ENCODE measurements at regions not wholly inside any gene's neighbourhood (a gene's known extent, or its start where the extent isn't known, plus 50 kb on each side); places are given as distances from the start of the nearest gene placed in this dataset.

DNA sequence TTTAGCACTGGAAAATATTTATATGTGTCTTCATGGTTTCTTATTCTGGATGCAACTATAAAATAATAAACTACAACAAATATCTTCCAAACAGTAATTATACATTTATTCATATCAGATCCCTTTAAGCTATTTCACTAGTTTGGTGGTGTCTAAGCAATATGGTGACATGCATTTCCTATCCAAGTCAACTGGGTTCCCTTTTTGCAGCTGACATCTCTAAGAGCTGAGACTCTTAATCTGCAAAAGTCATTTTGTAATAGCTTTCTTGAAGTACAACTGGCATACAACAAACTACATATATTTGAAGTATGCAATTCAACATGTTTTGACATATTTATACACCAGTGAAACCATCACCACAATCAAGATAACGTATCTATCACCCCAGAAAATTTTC, 59.9 kb upstream of the SLC1A4 start:
- no peaks in the 10 kb centered on the region for H3K4me1 Mint-ChIP-seq
- no peak overlapping the region for H3K27ac Mint-ChIP-seq
- CTCF ChIA-PET, result interaction anchor here (2.1 kb wide), 1 partner anchor 12 kb away, joined by 7 read pairs; no protein-coding TSS in a partner anchor
- H3K36me3 Mint-ChIP-seq, result peaks cover 24% of the 10 kb centered on the region
- TF ChIP-seq, protein P1, sequence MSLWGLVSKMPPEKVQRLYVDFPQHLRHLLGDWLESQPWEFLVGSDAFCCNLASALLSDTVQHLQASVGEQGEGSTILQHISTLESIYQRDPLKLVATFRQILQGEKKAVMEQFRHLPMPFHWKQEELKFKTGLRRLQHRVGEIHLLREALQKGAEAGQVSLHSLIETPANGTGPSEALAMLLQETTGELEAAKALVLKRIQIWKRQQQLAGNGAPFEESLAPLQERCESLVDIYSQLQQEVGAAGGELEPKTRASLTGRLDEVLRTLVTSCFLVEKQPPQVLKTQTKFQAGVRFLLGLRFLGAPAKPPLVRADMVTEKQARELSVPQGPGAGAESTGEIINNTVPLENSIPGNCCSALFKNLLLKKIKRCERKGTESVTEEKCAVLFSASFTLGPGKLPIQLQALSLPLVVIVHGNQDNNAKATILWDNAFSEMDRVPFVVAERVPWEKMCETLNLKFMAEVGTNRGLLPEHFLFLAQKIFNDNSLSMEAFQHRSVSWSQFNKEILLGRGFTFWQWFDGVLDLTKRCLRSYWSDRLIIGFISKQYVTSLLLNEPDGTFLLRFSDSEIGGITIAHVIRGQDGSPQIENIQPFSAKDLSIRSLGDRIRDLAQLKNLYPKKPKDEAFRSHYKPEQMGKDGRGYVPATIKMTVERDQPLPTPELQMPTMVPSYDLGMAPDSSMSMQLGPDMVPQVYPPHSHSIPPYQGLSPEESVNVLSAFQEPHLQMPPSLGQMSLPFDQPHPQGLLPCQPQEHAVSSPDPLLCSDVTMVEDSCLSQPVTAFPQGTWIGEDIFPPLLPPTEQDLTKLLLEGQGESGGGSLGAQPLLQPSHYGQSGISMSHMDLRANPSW (CRISPR knock-in tag; conservative IDR thresholded peaks at IDR 0.05; ENCODE audit: low read depth), result no peak
- no peak for TF ChIP-seq ATF2 (CRISPR knock-in tag; IDR thresholded peaks at IDR 0.05; ENCODE audit: borderline replicate concordance, low read depth)
- TF ChIP-seq, protein P2, sequence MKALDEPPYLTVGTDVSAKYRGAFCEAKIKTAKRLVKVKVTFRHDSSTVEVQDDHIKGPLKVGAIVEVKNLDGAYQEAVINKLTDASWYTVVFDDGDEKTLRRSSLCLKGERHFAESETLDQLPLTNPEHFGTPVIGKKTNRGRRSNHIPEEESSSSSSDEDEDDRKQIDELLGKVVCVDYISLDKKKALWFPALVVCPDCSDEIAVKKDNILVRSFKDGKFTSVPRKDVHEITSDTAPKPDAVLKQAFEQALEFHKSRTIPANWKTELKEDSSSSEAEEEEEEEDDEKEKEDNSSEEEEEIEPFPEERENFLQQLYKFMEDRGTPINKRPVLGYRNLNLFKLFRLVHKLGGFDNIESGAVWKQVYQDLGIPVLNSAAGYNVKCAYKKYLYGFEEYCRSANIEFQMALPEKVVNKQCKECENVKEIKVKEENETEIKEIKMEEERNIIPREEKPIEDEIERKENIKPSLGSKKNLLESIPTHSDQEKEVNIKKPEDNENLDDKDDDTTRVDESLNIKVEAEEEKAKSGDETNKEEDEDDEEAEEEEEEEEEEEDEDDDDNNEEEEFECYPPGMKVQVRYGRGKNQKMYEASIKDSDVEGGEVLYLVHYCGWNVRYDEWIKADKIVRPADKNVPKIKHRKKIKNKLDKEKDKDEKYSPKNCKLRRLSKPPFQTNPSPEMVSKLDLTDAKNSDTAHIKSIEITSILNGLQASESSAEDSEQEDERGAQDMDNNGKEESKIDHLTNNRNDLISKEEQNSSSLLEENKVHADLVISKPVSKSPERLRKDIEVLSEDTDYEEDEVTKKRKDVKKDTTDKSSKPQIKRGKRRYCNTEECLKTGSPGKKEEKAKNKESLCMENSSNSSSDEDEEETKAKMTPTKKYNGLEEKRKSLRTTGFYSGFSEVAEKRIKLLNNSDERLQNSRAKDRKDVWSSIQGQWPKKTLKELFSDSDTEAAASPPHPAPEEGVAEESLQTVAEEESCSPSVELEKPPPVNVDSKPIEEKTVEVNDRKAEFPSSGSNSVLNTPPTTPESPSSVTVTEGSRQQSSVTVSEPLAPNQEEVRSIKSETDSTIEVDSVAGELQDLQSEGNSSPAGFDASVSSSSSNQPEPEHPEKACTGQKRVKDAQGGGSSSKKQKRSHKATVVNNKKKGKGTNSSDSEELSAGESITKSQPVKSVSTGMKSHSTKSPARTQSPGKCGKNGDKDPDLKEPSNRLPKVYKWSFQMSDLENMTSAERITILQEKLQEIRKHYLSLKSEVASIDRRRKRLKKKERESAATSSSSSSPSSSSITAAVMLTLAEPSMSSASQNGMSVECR (CRISPR knock-in tag; IDR thresholded peaks at IDR 0.05; ENCODE audit: borderline replicate concordance), result no peak
- TF ChIP-seq ZBTB21 (CRISPR knock-in tag; IDR thresholded peaks at IDR 0.05; ENCODE audit: borderline replicate concordance), result no peak
- TF ChIP-seq, protein P3, sequence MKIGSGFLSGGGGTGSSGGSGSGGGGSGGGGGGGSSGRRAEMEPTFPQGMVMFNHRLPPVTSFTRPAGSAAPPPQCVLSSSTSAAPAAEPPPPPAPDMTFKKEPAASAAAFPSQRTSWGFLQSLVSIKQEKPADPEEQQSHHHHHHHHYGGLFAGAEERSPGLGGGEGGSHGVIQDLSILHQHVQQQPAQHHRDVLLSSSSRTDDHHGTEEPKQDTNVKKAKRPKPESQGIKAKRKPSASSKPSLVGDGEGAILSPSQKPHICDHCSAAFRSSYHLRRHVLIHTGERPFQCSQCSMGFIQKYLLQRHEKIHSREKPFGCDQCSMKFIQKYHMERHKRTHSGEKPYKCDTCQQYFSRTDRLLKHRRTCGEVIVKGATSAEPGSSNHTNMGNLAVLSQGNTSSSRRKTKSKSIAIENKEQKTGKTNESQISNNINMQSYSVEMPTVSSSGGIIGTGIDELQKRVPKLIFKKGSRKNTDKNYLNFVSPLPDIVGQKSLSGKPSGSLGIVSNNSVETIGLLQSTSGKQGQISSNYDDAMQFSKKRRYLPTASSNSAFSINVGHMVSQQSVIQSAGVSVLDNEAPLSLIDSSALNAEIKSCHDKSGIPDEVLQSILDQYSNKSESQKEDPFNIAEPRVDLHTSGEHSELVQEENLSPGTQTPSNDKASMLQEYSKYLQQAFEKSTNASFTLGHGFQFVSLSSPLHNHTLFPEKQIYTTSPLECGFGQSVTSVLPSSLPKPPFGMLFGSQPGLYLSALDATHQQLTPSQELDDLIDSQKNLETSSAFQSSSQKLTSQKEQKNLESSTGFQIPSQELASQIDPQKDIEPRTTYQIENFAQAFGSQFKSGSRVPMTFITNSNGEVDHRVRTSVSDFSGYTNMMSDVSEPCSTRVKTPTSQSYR (CRISPR knock-in tag; IDR thresholded peaks at IDR 0.05), result no peak
- TF ChIP-seq NFATC4 (CRISPR knock-in tag; IDR thresholded peaks at IDR 0.05), result no peak
- TF ChIP-seq EMX1 (CRISPR knock-in tag; IDR thresholded peaks at IDR 0.05), result no peak
- TF ChIP-seq JUN (CRISPR knock-in tag; IDR thresholded peaks at IDR 0.05), result no peak
- TF ChIP-seq, protein P4, sequence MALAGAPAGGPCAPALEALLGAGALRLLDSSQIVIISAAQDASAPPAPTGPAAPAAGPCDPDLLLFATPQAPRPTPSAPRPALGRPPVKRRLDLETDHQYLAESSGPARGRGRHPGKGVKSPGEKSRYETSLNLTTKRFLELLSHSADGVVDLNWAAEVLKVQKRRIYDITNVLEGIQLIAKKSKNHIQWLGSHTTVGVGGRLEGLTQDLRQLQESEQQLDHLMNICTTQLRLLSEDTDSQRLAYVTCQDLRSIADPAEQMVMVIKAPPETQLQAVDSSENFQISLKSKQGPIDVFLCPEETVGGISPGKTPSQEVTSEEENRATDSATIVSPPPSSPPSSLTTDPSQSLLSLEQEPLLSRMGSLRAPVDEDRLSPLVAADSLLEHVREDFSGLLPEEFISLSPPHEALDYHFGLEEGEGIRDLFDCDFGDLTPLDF (CRISPR knock-in tag; IDR thresholded peaks at IDR 0.05), result no peak
- DNase-seq (ENCODE audit: low spot score) (no peak), ATAC-seq (no peak)
- H3K4me3 Mint-ChIP-seq, result no peak overlapping the region
- POLR2A ChIA-PET, result no interaction called here
- peaks cover 28% of the 10 kb centered on the region for H3K9me3 Mint-ChIP-seq
- H3K27me3 Mint-ChIP-seq (ENCODE audit: low read depth), result peaks cover 32% of the 10 kb centered on the region

- POLR2A ChIA-PET, result no interaction called here
- DNase-seq (ENCODE audit: low spot score) (no peak), ATAC-seq (no peak)
- Mint-ChIP-seq H3K4me3 (no peak overlapping the region), H3K36me3 (peaks cover 22% of the 10 kb centered on the region), H3K27ac (no peak overlapping the region), H3K9me3 (peaks cover 30% of the 10 kb centered on the region), H3K27me3 (ENCODE audit: low read depth) (peaks cover 30% of the 10 kb centered on the region), H3K4me1 (no peaks in the 10 kb centered on the region)
- CTCF ChIA-PET, result no interaction called here
- no peak for TF ChIP-seq ZNF232 (CRISPR knock-in tag; IDR thresholded peaks at IDR 0.05)
- TF ChIP-seq ATF3 (CRISPR knock-in tag; conservative IDR thresholded peaks at IDR 0.05), result no peak
- TF ChIP-seq JAZF1 (CRISPR knock-in tag; IDR thresholded peaks at IDR 0.05), result no peak
- no peak for TF ChIP-seq NR1H2 (CRISPR knock-in tag; IDR thresholded peaks at IDR 0.05)
- TF ChIP-seq PREB (CRISPR knock-in tag; IDR thresholded peaks at IDR 0.05; ENCODE audit: borderline replicate concordance), result no peak
- TF ChIP-seq RELA (CRISPR knock-in tag; IDR thresholded peaks at IDR 0.05; ENCODE audit: borderline replicate concordance), result no peak
- TF ChIP-seq USF1 (CRISPR knock-in tag; IDR thresholded peaks at IDR 0.05), result no peak
- TF ChIP-seq, protein P5, sequence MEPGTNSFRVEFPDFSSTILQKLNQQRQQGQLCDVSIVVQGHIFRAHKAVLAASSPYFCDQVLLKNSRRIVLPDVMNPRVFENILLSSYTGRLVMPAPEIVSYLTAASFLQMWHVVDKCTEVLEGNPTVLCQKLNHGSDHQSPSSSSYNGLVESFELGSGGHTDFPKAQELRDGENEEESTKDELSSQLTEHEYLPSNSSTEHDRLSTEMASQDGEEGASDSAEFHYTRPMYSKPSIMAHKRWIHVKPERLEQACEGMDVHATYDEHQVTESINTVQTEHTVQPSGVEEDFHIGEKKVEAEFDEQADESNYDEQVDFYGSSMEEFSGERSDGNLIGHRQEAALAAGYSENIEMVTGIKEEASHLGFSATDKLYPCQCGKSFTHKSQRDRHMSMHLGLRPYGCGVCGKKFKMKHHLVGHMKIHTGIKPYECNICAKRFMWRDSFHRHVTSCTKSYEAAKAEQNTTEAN (CRISPR knock-in tag; IDR thresholded peaks at IDR 0.05), result no peak
- TF ChIP-seq, protein P6, sequence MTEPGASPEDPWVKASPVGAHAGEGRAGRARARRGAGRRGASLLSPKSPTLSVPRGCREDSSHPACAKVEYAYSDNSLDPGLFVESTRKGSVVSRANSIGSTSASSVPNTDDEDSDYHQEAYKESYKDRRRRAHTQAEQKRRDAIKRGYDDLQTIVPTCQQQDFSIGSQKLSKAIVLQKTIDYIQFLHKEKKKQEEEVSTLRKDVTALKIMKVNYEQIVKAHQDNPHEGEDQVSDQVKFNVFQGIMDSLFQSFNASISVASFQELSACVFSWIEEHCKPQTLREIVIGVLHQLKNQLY (CRISPR knock-in tag; IDR thresholded peaks at IDR 0.05), result no peak
Measured at GRCh38 chr2:64930258-64930671, 58.9 kb upstream of the SLC1A4 start.

Measured in WTC11 (cell line).